Endothelial cell (in vitro differentiated cells): ENCODE measurements at regions not wholly inside any gene's neighbourhood (a gene's known extent, or its start where the extent isn't known, plus 50 kb on each side); places are given as distances from the start of the nearest gene placed in this dataset.

Experiments
- DNase-seq: peaks from one replicate; pipeline ENCODE4 v3.0.0; 2021; ENCODE audit warnings: low spot score
- H3K27ac Mint-ChIP-seq: one replicate; pipeline ENCODE4 v1.8.0; 2021; ENCODE audit warnings: mixed read lengths, inconsistent platforms; ENCODE audit not compliant: unreplicated experiment
- H3K27me3 Mint-ChIP-seq: one replicate; pipeline ENCODE4 v1.8.0; 2021; ENCODE audit warnings: mild to moderate bottlenecking, moderate library complexity, mixed read lengths, inconsistent platforms; ENCODE audit not compliant: unreplicated experiment
- H3K36me3 Mint-ChIP-seq: one replicate; pipeline ENCODE4 v1.8.0; 2021; ENCODE audit warnings: mild to moderate bottlenecking, low read depth, mixed read lengths, inconsistent platforms; ENCODE audit not compliant: unreplicated experiment
- H3K4me1 Mint-ChIP-seq: one replicate; pipeline ENCODE4 v1.8.0; 2021; ENCODE audit warnings: mild to moderate bottlenecking, mixed read lengths, inconsistent platforms; ENCODE audit not compliant: unreplicated experiment
- H3K4me3 Mint-ChIP-seq: one replicate; pipeline ENCODE4 v1.8.0; 2021; ENCODE audit warnings: mild to moderate bottlenecking, mixed read lengths, inconsistent platforms; ENCODE audit not compliant: unreplicated experiment
- H3K9me3 Mint-ChIP-seq: one replicate; pipeline ENCODE4 v1.8.0; 2021; ENCODE audit warnings: mixed read lengths, inconsistent platforms; ENCODE audit not compliant: unreplicated experiment
- TF ChIP-seq, protein P1 (sequence below): fragments of 200-600 bp; sonication (generic); IDR thresholded peaks from one replicate; pipeline ENCODE4 v1.5.0; 2021; ENCODE audit warnings: antibody characterized with exemption; ENCODE audit not compliant: unreplicated experiment

DNA sequence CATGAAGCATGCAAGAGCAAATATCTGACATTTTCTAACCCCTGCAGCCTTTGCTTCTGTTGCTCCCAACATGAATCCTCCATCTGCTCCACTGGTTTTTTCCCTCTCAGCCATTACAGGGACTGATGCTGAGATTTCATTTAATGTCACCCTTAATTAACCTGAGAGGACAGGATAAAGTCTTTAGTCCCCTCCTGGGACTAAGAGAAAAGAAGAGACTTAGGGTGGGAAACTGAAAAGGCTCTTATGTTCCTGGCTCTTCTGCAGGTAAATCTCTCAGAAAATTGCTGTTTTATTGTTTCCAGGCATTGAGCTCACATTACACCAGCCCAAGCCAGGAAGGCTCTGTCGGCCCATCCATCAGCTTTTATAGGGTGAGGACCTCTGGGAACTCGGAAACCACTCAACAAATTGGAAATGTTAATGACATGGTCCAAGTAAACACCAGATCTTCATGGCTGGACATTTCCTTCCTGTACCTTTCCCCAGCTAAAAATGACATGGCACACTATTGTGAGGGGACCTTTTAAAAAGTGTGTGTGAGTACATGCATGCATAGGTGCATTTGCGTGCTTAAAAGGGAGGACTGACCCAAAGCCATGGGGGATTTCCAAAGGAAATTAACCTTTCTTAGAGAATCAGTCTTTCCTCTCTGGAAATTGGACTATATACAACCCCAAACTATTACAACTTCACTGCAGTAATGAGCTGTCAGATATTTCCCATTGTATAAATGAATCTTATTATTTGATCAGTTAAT lies 408.1 kb upstream of the TMTC1 start:
- no peaks in the 10 kb centered on the region for H3K36me3 Mint-ChIP-seq

DNA sequence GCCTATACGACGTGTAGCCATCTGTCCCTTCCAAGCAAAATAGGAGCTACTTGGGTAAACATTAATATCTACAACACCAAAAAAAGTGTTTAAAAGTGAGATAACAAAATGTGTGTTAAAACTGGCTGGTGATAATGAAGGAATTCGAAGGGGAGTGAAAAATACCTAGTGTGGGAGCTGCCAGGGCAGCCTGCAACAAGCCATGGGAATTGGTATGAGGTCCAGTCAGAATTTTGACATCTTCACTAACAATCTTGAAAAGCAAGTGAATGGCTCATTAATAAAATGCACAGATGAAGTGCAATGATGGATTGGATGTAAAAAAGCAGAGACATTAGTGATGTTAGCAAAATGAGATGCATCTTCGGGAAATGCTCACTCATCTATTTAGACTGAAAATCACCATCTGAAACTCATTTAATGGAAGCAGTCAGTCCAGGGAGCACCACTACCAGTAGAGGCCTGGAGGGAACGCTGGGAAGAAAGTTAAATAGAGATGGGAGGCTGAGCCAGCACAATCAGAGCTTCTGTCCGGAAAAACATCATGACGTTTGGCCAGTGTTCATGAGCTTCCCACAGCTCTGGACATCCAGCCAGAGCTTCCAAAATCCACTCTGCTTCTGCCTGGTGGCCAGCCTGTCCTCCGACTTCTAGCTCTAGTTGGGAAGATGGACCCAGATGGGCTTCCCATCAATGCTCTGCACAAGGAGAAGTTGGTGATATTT lies 405.0 kb upstream of the TMTC1 start:
- no peak overlapping the region for H3K27ac Mint-ChIP-seq
- TF ChIP-seq, protein P1, sequence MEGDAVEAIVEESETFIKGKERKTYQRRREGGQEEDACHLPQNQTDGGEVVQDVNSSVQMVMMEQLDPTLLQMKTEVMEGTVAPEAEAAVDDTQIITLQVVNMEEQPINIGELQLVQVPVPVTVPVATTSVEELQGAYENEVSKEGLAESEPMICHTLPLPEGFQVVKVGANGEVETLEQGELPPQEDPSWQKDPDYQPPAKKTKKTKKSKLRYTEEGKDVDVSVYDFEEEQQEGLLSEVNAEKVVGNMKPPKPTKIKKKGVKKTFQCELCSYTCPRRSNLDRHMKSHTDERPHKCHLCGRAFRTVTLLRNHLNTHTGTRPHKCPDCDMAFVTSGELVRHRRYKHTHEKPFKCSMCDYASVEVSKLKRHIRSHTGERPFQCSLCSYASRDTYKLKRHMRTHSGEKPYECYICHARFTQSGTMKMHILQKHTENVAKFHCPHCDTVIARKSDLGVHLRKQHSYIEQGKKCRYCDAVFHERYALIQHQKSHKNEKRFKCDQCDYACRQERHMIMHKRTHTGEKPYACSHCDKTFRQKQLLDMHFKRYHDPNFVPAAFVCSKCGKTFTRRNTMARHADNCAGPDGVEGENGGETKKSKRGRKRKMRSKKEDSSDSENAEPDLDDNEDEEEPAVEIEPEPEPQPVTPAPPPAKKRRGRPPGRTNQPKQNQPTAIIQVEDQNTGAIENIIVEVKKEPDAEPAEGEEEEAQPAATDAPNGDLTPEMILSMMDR = no peak
- no peaks in the 10 kb centered on the region for H3K9me3 Mint-ChIP-seq
- DNase-seq = no peak
- no peaks in the 10 kb centered on the region for H3K27me3 Mint-ChIP-seq
- H3K4me1 Mint-ChIP-seq = no peaks in the 10 kb centered on the region
- H3K36me3 Mint-ChIP-seq = no peaks in the 10 kb centered on the region
- no peak overlapping the region for H3K4me3 Mint-ChIP-seq

More for the DNA sequence above, 408.1 kb upstream of the TMTC1 start:
- DNase-seq = no peak
- Mint-ChIP-seq H3K27ac (no peak overlapping the region), H3K4me3 (no peak overlapping the region), H3K27me3 (no peaks in the 10 kb centered on the region), H3K4me1 (no peaks in the 10 kb centered on the region), H3K9me3 (no peaks in the 10 kb centered on the region)
- TF ChIP-seq, protein P1 = no peak

DNA sequence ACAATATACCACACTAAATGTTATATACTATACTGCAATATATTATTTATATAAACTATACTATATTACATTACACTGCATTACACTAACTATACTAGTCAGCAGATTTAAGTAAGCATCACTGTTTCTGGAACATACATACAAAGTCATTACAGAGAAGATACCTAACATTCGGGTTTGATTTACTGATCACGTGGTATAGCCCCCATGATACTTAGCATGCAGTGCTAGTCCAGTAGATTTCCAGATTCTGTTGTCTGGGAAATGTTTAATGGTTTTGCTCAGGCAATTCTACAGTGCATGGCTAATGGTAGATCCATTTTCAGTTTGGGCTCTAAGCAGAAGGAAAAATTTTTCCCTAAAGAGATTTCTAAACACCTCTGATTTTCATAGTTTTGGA lies 403.7 kb upstream of the TMTC1 start:
- DNase-seq = no peak
- no peaks in the 10 kb centered on the region for H3K27me3 Mint-ChIP-seq

DNA sequence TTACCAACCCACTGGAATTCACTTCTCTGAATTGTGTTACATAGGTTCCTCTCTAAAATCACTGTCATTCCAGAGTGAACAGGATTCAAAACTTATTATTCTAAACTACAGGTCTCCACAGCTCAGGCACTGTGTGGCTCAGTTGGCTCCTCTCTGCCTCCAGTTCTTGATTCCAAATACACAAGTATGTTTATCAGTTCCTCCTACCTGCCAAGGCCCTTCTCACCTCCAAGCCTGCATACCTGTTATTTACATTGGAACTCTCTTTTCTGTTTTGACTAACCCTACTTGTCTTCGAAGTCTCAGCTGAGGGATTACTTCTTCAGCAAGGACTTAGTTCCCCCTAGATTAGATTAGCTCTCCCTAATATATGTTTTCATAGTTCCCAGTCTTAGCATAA lies 397.6 kb upstream of the TMTC1 start:
- no peak overlapping the region for H3K4me3 Mint-ChIP-seq
- H3K36me3 Mint-ChIP-seq = peaks cover 5% of the 10 kb centered on the region
- H3K9me3 Mint-ChIP-seq = no peaks in the 10 kb centered on the region
- TF ChIP-seq, protein P1 = no peak
- DNase-seq = no peak
- H3K4me1 Mint-ChIP-seq = no peaks in the 10 kb centered on the region
- no peaks in the 10 kb centered on the region for H3K27me3 Mint-ChIP-seq
- H3K27ac Mint-ChIP-seq = no peak overlapping the region

More for the DNA sequence above, 403.7 kb upstream of the TMTC1 start:
- no peak overlapping the region for H3K4me3 Mint-ChIP-seq
- H3K36me3 Mint-ChIP-seq = peaks cover 2% of the 10 kb centered on the region
- no peak overlapping the region for H3K27ac Mint-ChIP-seq
- TF ChIP-seq, protein P1 = no peak
- no peaks in the 10 kb centered on the region for H3K9me3 Mint-ChIP-seq
- no peaks in the 10 kb centered on the region for H3K4me1 Mint-ChIP-seq

DNA sequence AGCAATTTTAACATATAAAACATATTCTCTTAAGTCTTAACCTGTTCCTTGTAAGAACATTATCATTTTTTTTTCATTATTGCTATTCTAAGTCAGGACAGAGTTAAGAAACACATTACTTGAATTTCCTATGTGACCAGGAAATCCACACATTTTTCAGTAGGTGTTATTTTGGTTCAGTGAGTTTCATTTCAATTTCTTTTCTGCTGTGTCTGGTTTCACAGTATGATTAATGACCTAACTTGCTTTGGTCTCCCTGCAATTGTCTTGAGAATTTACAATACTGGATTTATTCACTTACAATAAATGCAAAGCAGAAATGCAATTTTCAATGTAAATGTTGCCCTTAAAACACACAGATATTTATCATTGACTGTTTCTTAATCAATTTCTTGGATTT lies 396.9 kb upstream of the TMTC1 start:
- Mint-ChIP-seq H3K36me3 (peaks cover 5% of the 10 kb centered on the region), H3K4me3 (no peak overlapping the region), H3K27ac (no peak overlapping the region), H3K4me1 (no peaks in the 10 kb centered on the region), H3K27me3 (no peaks in the 10 kb centered on the region), H3K9me3 (no peaks in the 10 kb centered on the region)
- TF ChIP-seq, protein P1 = no peak
- no peak for DNase-seq
